ENCODE measurements at regions not wholly inside any gene's neighbourhood (a gene's known extent, or its start where the extent isn't known, plus 50 kb on each side); places are given as distances from the start of the nearest gene placed in this dataset.

GRCh38 chrX:69320116-69320515, 154.9 kb upstream of the PJA1 start:
- Histone ChIP-seq H3K27me3 (ENCODE audit: control insufficient read depth, insufficient read depth, low read length) (no peaks in the 10 kb centered on the region), H3K4me3 (ENCODE audit: low read length) (no peak overlapping the region), H3K36me3 (ENCODE audit: control insufficient read depth, insufficient read depth, low read length) (no peaks in the 10 kb centered on the region), H3K4me1 (ENCODE audit: control insufficient read depth, insufficient read depth, low read length) (peaks cover 14% of the 10 kb centered on the region), H3K27ac (ENCODE audit: low read length) (no peak overlapping the region), H3K9me3 (ENCODE audit: control insufficient read depth, low read depth, low read length) (no peaks in the 10 kb centered on the region)
- WGBS (ENCODE audit: insufficient coverage, low lambda C conversion rate) = no CpG with 5 or more reads among the region's 1 CpG
- no peak for DNase-seq

- Histone ChIP-seq H3K4me1 (ENCODE audit: control insufficient read depth, insufficient read depth, low read length) (peaks cover 14% of the 10 kb centered on the region), H3K36me3 (ENCODE audit: control insufficient read depth, insufficient read depth, low read length) (no peaks in the 10 kb centered on the region), H3K4me3 (ENCODE audit: low read length) (no peak overlapping the region), H3K9me3 (ENCODE audit: control insufficient read depth, low read depth, low read length) (no peaks in the 10 kb centered on the region), H3K27me3 (ENCODE audit: control insufficient read depth, insufficient read depth, low read length) (no peaks in the 10 kb centered on the region), H3K27ac (ENCODE audit: low read length) (no peak overlapping the region)
- DNase-seq = no peak
- no CpG with 5 or more reads among the region's 7 CpGs for WGBS (ENCODE audit: insufficient coverage, low lambda C conversion rate)
Measured at GRCh38 chrX:69319376-69319775, 154.1 kb upstream of the PJA1 start.

- Histone ChIP-seq H3K27me3 (ENCODE audit: control insufficient read depth, insufficient read depth, low read length) (no peaks in the 10 kb centered on the region), H3K4me3 (ENCODE audit: low read length) (no peak overlapping the region), H3K36me3 (ENCODE audit: control insufficient read depth, insufficient read depth, low read length) (no peaks in the 10 kb centered on the region), H3K4me1 (ENCODE audit: control insufficient read depth, insufficient read depth, low read length) (peaks cover 14% of the 10 kb centered on the region), H3K9me3 (ENCODE audit: control insufficient read depth, low read depth, low read length) (no peaks in the 10 kb centered on the region), H3K27ac (ENCODE audit: low read length) (peak overlapping the region; percentile 33)
- no CpG with 5 or more reads among the region's 5 CpGs for WGBS (ENCODE audit: insufficient coverage, low lambda C conversion rate)
- no peak for DNase-seq
Measured at GRCh38 chrX:69318651-69319340, 153.5 kb upstream of the PJA1 start.

GRCh38 chrX:69317721-69318120, 152.5 kb upstream of the PJA1 start:
- peaks cover 19% of the 10 kb centered on the region for H3K4me1 ChIP-seq (ENCODE audit: control insufficient read depth, insufficient read depth, low read length)
- DNase-seq = no peak
- H3K36me3 ChIP-seq (ENCODE audit: control insufficient read depth, insufficient read depth, low read length) = no peaks in the 10 kb centered on the region
- no CpG with 5 or more reads among the region's 2 CpGs for WGBS (ENCODE audit: insufficient coverage, low lambda C conversion rate)
- H3K27ac ChIP-seq (ENCODE audit: low read length) = peak overlapping the region; percentile 48
- H3K27me3 ChIP-seq (ENCODE audit: control insufficient read depth, insufficient read depth, low read length) = no peaks in the 10 kb centered on the region
- no peak overlapping the region for H3K4me3 ChIP-seq (ENCODE audit: low read length)
- no peaks in the 10 kb centered on the region for H3K9me3 ChIP-seq (ENCODE audit: control insufficient read depth, low read depth, low read length)

- Histone ChIP-seq H3K27ac (ENCODE audit: low read length) (no peak overlapping the region), H3K36me3 (ENCODE audit: control insufficient read depth, insufficient read depth, low read length) (no peaks in the 10 kb centered on the region)
- no CpG with 5 or more reads among the region's 20 CpGs for WGBS (ENCODE audit: insufficient coverage, low lambda C conversion rate)
Measured at GRCh38 chrX:69314436-69315348, 149.4 kb upstream of the PJA1 start.

GRCh38 chrX:69313617-69314290, 148.5 kb upstream of the PJA1 start:
- peak in 1 of 2 donors; percentile 22 for DNase-seq
- no peak overlapping the region for H3K27ac ChIP-seq (ENCODE audit: low read length)
- no CpG with 5 or more reads among the region's 6 CpGs for WGBS (ENCODE audit: insufficient coverage, low lambda C conversion rate)
- peaks cover 32% of the 10 kb centered on the region for H3K4me1 ChIP-seq (ENCODE audit: control insufficient read depth, insufficient read depth, low read length)
- no peak overlapping the region for H3K4me3 ChIP-seq (ENCODE audit: low read length)
- H3K27me3 ChIP-seq (ENCODE audit: control insufficient read depth, insufficient read depth, low read length) = no peaks in the 10 kb centered on the region
- H3K36me3 ChIP-seq (ENCODE audit: control insufficient read depth, insufficient read depth, low read length) = no peaks in the 10 kb centered on the region
- no peaks in the 10 kb centered on the region for H3K9me3 ChIP-seq (ENCODE audit: control insufficient read depth, low read depth, low read length)

More at GRCh38 chrX:69314436-69315348, 149.4 kb upstream of the PJA1 start:
- H3K27me3 ChIP-seq (ENCODE audit: control insufficient read depth, insufficient read depth, low read length) = no peaks in the 10 kb centered on the region
- H3K4me3 ChIP-seq (ENCODE audit: low read length) = no peak overlapping the region
- DNase-seq = no peak
- peaks cover 26% of the 10 kb centered on the region for H3K4me1 ChIP-seq (ENCODE audit: control insufficient read depth, insufficient read depth, low read length)
- H3K9me3 ChIP-seq (ENCODE audit: control insufficient read depth, low read depth, low read length) = no peaks in the 10 kb centered on the region

- no CpG with 5 or more reads among the region's 11 CpGs for WGBS (ENCODE audit: insufficient coverage, low lambda C conversion rate)
- no peak for DNase-seq
- Histone ChIP-seq H3K27ac (ENCODE audit: low read length) (no peak overlapping the region), H3K27me3 (ENCODE audit: control insufficient read depth, insufficient read depth, low read length) (no peaks in the 10 kb centered on the region), H3K36me3 (ENCODE audit: control insufficient read depth, insufficient read depth, low read length) (no peaks in the 10 kb centered on the region), H3K9me3 (ENCODE audit: control insufficient read depth, low read depth, low read length) (no peaks in the 10 kb centered on the region), H3K4me1 (ENCODE audit: control insufficient read depth, insufficient read depth, low read length) (peaks cover 31% of the 10 kb centered on the region), H3K4me3 (ENCODE audit: low read length) (no peak overlapping the region)
Measured at GRCh38 chrX:69311936-69312670, 146.8 kb upstream of the PJA1 start.

GRCh38 chrX:69309074-69309792, 144.0 kb upstream of the PJA1 start:
- DNase-seq = peak; percentile 87 to 92
- H3K27ac ChIP-seq (ENCODE audit: low read length) = peak overlapping the region; percentile 97
- H3K4me3 ChIP-seq (ENCODE audit: low read length) = no peak overlapping the region
- no peaks in the 10 kb centered on the region for H3K9me3 ChIP-seq (ENCODE audit: control insufficient read depth, low read depth, low read length)
- peaks cover 26% of the 10 kb centered on the region for H3K4me1 ChIP-seq (ENCODE audit: control insufficient read depth, insufficient read depth, low read length)
- H3K36me3 ChIP-seq (ENCODE audit: control insufficient read depth, insufficient read depth, low read length) = no peaks in the 10 kb centered on the region
- no CpG with 5 or more reads among the region's 7 CpGs for WGBS (ENCODE audit: insufficient coverage, low lambda C conversion rate)
- no peaks in the 10 kb centered on the region for H3K27me3 ChIP-seq (ENCODE audit: control insufficient read depth, insufficient read depth, low read length)

- no peak for DNase-seq
- Histone ChIP-seq H3K4me1 (ENCODE audit: control insufficient read depth, insufficient read depth, low read length) (peaks cover 32% of the 10 kb centered on the region), H3K9me3 (ENCODE audit: control insufficient read depth, low read depth, low read length) (no peaks in the 10 kb centered on the region), H3K27me3 (ENCODE audit: control insufficient read depth, insufficient read depth, low read length) (no peaks in the 10 kb centered on the region), H3K36me3 (ENCODE audit: control insufficient read depth, insufficient read depth, low read length) (no peaks in the 10 kb centered on the region), H3K27ac (ENCODE audit: low read length) (no peak overlapping the region), H3K4me3 (ENCODE audit: low read length) (no peak overlapping the region)
- no CpG with 5 or more reads among the region's 10 CpGs for WGBS (ENCODE audit: insufficient coverage, low lambda C conversion rate)
Measured at GRCh38 chrX:69307756-69308155, 142.5 kb upstream of the PJA1 start.
